ENCODE measurements at regions not wholly inside any gene's neighbourhood (a gene's known extent, or its start where the extent isn't known, plus 50 kb on each side); places are given as distances from the start of the nearest gene placed in this dataset.

GRCh38 chr12:131471271-131471905, 239.5 kb upstream of the SFSWAP start:
- no peak overlapping the region for H2AFZ ChIP-seq (ENCODE audit: low read length)
- DNase-seq (ENCODE audit: insufficient read length, low spot score, missing footprints), result no peak
- no peak overlapping the region for H3K27ac ChIP-seq (ENCODE audit: low read depth, low read length)
- no peaks in the 10 kb centered on the region for H4K20me1 ChIP-seq (ENCODE audit: insufficient read depth, low read length)
- TF ChIP-seq CTCF (IDR thresholded peaks at IDR 0.05; ENCODE audit: extremely low read depth, low read depth, low read length), result no peak
- H3K4me3 ChIP-seq (ENCODE audit: insufficient read depth, low read length), result no peak overlapping the region
- no peaks in the 10 kb centered on the region for H3K79me2 ChIP-seq (ENCODE audit: insufficient read depth, low read length)
- H3K4me1 ChIP-seq (ENCODE audit: insufficient read depth, low read length), result no peaks in the 10 kb centered on the region
- no peaks in the 10 kb centered on the region for H3K9me3 ChIP-seq (ENCODE audit: low read depth, low read length)
- no peaks in the 10 kb centered on the region for H3K27me3 ChIP-seq (ENCODE audit: insufficient read depth, low read length)
- H3K4me2 ChIP-seq (ENCODE audit: insufficient read depth, low read length), result no peak overlapping the region
- no peaks in the 10 kb centered on the region for H3K36me3 ChIP-seq (ENCODE audit: insufficient read depth, low read length)

- H4K20me1 ChIP-seq (ENCODE audit: insufficient read depth, low read length), result no peaks in the 10 kb centered on the region
- H3K9me3 ChIP-seq (ENCODE audit: low read depth, low read length), result no peaks in the 10 kb centered on the region
- no peak overlapping the region for H3K4me2 ChIP-seq (ENCODE audit: insufficient read depth, low read length)
- no peaks in the 10 kb centered on the region for H3K36me3 ChIP-seq (ENCODE audit: insufficient read depth, low read length)
- no peak for DNase-seq (ENCODE audit: insufficient read length, low spot score, missing footprints)
- no peak overlapping the region for H3K4me3 ChIP-seq (ENCODE audit: insufficient read depth, low read length)
- no peaks in the 10 kb centered on the region for H3K4me1 ChIP-seq (ENCODE audit: insufficient read depth, low read length)
- H3K27me3 ChIP-seq (ENCODE audit: insufficient read depth, low read length), result no peaks in the 10 kb centered on the region
- no peaks in the 10 kb centered on the region for H3K79me2 ChIP-seq (ENCODE audit: insufficient read depth, low read length)
- no peak overlapping the region for H2AFZ ChIP-seq (ENCODE audit: low read length)
- no peak overlapping the region for H3K27ac ChIP-seq (ENCODE audit: low read depth, low read length)
- TF ChIP-seq CTCF (IDR thresholded peaks at IDR 0.05; ENCODE audit: extremely low read depth, low read depth, low read length), result no peak
Measured at GRCh38 chr12:131471946-131472732, 238.8 kb upstream of the SFSWAP start.

GRCh38 chr12:131473261-131473660, 237.6 kb upstream of the SFSWAP start:
- Histone ChIP-seq H4K20me1 (ENCODE audit: insufficient read depth, low read length) (no peaks in the 10 kb centered on the region), H3K36me3 (ENCODE audit: insufficient read depth, low read length) (no peaks in the 10 kb centered on the region), H2AFZ (ENCODE audit: low read length) (no peak overlapping the region), H3K9me3 (ENCODE audit: low read depth, low read length) (no peaks in the 10 kb centered on the region), H3K4me1 (ENCODE audit: insufficient read depth, low read length) (no peaks in the 10 kb centered on the region), H3K27me3 (ENCODE audit: insufficient read depth, low read length) (no peaks in the 10 kb centered on the region), H3K27ac (ENCODE audit: low read depth, low read length) (no peak overlapping the region), H3K4me3 (ENCODE audit: insufficient read depth, low read length) (no peak overlapping the region), H3K79me2 (ENCODE audit: insufficient read depth, low read length) (no peaks in the 10 kb centered on the region), H3K4me2 (ENCODE audit: insufficient read depth, low read length) (no peak overlapping the region)
- no peak for DNase-seq (ENCODE audit: insufficient read length, low spot score, missing footprints)
- TF ChIP-seq CTCF (IDR thresholded peaks at IDR 0.05; ENCODE audit: extremely low read depth, low read depth, low read length), result no peak

Data from osteoblast (primary cell).